GM23248 (cell line): ENCODE measurements at regions not wholly inside any gene's neighbourhood (a gene's known extent, or its start where the extent isn't known, plus 50 kb on each side); places are given as distances from the start of the nearest gene placed in this dataset.

Experiments
- DNase-seq: peaks from one replicate; pipeline ENCODE4 v3.0.0-alpha.2; 2015
- H2AFZ ChIP-seq: fragments of 200-600 bp; sonication (generic); 2 replicates; pipeline ENCODE4 v1.6.1; 2016; ENCODE audit warnings: antibody characterized with exemption
- H3F3A ChIP-seq: fragments of 200-600 bp; sonication (generic); 2 replicates; pipeline ENCODE4 v1.6.1; 2016; ENCODE audit warnings: mild to moderate bottlenecking, antibody characterized with exemption, mixed run types; ENCODE audit not compliant: insufficient read depth
- H3K27ac ChIP-seq: fragments of 200-600 bp; sonication (generic); 2 replicates; pipeline ENCODE4 v1.5.1; 2016; ENCODE audit warnings: mild to moderate bottlenecking
- H3K27me3 ChIP-seq: fragments of 200-600 bp; sonication (generic); replicated peaks from 2 replicates; pipeline ENCODE4 v1.6.1; 2016; ENCODE audit warnings: mild to moderate bottlenecking; ENCODE audit not compliant: insufficient read depth
- H3K36me3 ChIP-seq: fragments of 200-600 bp; sonication (generic); 2 replicates; pipeline ENCODE4 v1.6.1; 2016; ENCODE audit warnings: low read depth, mild to moderate bottlenecking
- H3K4me1 ChIP-seq: fragments of 200-600 bp; sonication (generic); 2 replicates; pipeline ENCODE4 v1.6.1; 2016; ENCODE audit warnings: mild to moderate bottlenecking; ENCODE audit not compliant: insufficient read depth
- H3K4me2 ChIP-seq: fragments of 200-600 bp; sonication (generic); one replicate; pipeline ENCODE4 v1.6.1; 2016; ENCODE audit warnings: mild to moderate bottlenecking; ENCODE audit not compliant: unreplicated experiment
- H3K4me3 ChIP-seq: fragments of 200-600 bp; sonication (generic); 2 replicates; pipeline ENCODE4 v1.5.1; 2016; ENCODE audit warnings: mild to moderate bottlenecking
- H3K79me2 ChIP-seq: fragments of 200-600 bp; sonication (generic); 2 replicates; pipeline ENCODE4 v1.6.1; 2016; ENCODE audit warnings: mild to moderate bottlenecking; ENCODE audit not compliant: insufficient read depth
- H3K9ac ChIP-seq: fragments of 200-600 bp; sonication (generic); 2 replicates; pipeline ENCODE4 v1.6.1; 2016; ENCODE audit warnings: mild to moderate bottlenecking
- H3K9me2 ChIP-seq: fragments of 200-600 bp; sonication (generic); 2 replicates; pipeline ENCODE4 v1.6.1; 2016; ENCODE audit warnings: mixed run types, mild to moderate bottlenecking, moderate library complexity; ENCODE audit not compliant: insufficient read depth
- H3K9me3 ChIP-seq: fragments of 200-600 bp; sonication (generic); one replicate; pipeline ENCODE4 v1.6.1; 2017; ENCODE audit warnings: low read depth
- H4K20me1 ChIP-seq: fragments of 200-600 bp; sonication (generic); 2 replicates; pipeline ENCODE4 v1.6.0; 2016; ENCODE audit not compliant: insufficient read depth
- EZH2 ChIP-seq: fragments of 200-600 bp; sonication (generic); IDR thresholded peaks from 2 replicates; pipeline ENCODE4 v1.6.1; 2018; ENCODE audit warnings: antibody characterized with exemption, mild to moderate bottlenecking; ENCODE audit not compliant: insufficient read depth, poor library complexity, severe bottlenecking
- EZH2phosphoT487 ChIP-seq: fragments of 200-600 bp; sonication (generic); IDR thresholded peaks from 2 replicates; pipeline ENCODE4 v1.6.1; 2018; ENCODE audit warnings: antibody characterized with exemption, moderate library complexity, mild to moderate bottlenecking, low read depth; ENCODE audit not compliant: insufficient read depth
- WGBS, 2 experiments: methylation state at CpG; one replicate each; pipeline ENCODE4 v1.1.6; 2015 to 2017; ENCODE audit warnings: low lambda C conversion rate in 2 of 2, low coverage in 1 of 2; ENCODE audit errors: missing lambda C conversion rate in 2 of 2; 5-methylcytosine and 5-hydroxymethylcytosine counted together
- in situ Hi-C: fragments of 300-500 bp; cut with MboI; formaldehyde crosslinking; loops from 2 replicates; pipeline ENCODE4 v1.15.0; 2020

GRCh38 chr14:104440297-104440956 lies 139.1 kb upstream of the C14orf180 start:
- no peaks in the 10 kb centered on the region for H4K20me1 ChIP-seq
- 33 to 41% methylated on average over 14 of the region's 14 CpGs for WGBS, 2 experiments
- H3K4me2 ChIP-seq = no peak overlapping the region

GRCh38 chr14:104441275-104442106 lies 138.1 kb upstream of the C14orf180 start:
- H3K27me3 ChIP-seq = no peaks in the 10 kb centered on the region
- no peaks in the 10 kb centered on the region for H3K36me3 ChIP-seq
- H4K20me1 ChIP-seq = no peaks in the 10 kb centered on the region
- H3K4me3 ChIP-seq = no peak overlapping the region
- H3K4me1 ChIP-seq = no peaks in the 10 kb centered on the region
- H3K4me2 ChIP-seq = no peak overlapping the region
- 42 to 46% methylated on average over 21 of the region's 21 CpGs for WGBS, 2 experiments
- H3K79me2 ChIP-seq = no peaks in the 10 kb centered on the region
- no peaks in the 10 kb centered on the region for H3K9me3 ChIP-seq
- no peak for DNase-seq
- no peak overlapping the region for H3K9ac ChIP-seq
- H2AFZ ChIP-seq = no peak overlapping the region
- no peaks in the 10 kb centered on the region for H3K9me2 ChIP-seq
- H3K27ac ChIP-seq = no peak overlapping the region
- H3F3A ChIP-seq = no peaks in the 10 kb centered on the region
- no peak for TF ChIP-seq EZH2
- TF ChIP-seq EZH2phosphoT487 = no peak
- in situ Hi-C loops = no loop called here

More at GRCh38 chr14:104440297-104440956, 139.1 kb upstream of the C14orf180 start:
- Histone ChIP-seq H3F3A (no peaks in the 10 kb centered on the region), H3K27ac (no peak overlapping the region), H3K9me2 (no peaks in the 10 kb centered on the region), H2AFZ (no peak overlapping the region), H3K79me2 (no peaks in the 10 kb centered on the region), H3K4me3 (no peak overlapping the region), H3K9ac (no peak overlapping the region), H3K9me3 (no peaks in the 10 kb centered on the region), H3K36me3 (no peaks in the 10 kb centered on the region), H3K4me1 (no peaks in the 10 kb centered on the region), H3K27me3 (no peaks in the 10 kb centered on the region)
- no peak for DNase-seq
- in situ Hi-C loops = no loop called here
- TF ChIP-seq EZH2 (no peak), EZH2phosphoT487 (no peak)

DNA sequence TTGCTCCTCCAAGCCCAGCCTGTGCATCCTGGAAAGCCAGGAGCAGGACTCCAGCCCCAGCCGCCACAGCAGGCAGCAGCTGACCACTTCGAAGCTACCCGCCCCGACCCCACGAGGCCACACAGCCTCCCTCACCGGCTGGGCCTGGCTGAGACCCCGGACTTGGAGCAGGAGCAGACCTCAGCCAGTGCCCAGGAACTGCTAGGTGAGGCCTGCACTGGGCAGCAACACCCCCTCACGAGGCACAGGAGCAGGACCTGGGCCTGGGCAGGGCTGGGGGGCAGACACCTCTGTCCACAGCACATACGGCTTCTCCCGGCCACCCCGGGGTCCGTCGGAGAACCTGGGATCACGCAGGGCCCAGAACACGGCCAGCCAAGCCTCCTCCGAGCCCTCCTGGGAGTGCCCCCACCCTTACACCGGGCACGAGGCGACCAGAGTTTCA lies 137.4 kb upstream of the C14orf180 start:
- H2AFZ ChIP-seq = no peak overlapping the region
- no peak overlapping the region for H3K4me2 ChIP-seq
- no peaks in the 10 kb centered on the region for H3K9me2 ChIP-seq
- no peak overlapping the region for H3K4me3 ChIP-seq
- no peak for DNase-seq
- H4K20me1 ChIP-seq = no peaks in the 10 kb centered on the region
- no peak overlapping the region for H3K27ac ChIP-seq
- H3K36me3 ChIP-seq = no peaks in the 10 kb centered on the region
- no peak overlapping the region for H3K9ac ChIP-seq
- 27 to 28% methylated on average over 17 to 19 of the region's 19 CpGs for WGBS, 2 experiments
- H3K9me3 ChIP-seq = no peaks in the 10 kb centered on the region
- no peaks in the 10 kb centered on the region for H3K27me3 ChIP-seq
- H3F3A ChIP-seq = no peaks in the 10 kb centered on the region
- no peaks in the 10 kb centered on the region for H3K4me1 ChIP-seq
- no peaks in the 10 kb centered on the region for H3K79me2 ChIP-seq
- in situ Hi-C loops = no loop called here
- TF ChIP-seq EZH2phosphoT487 (no peak), EZH2 (no peak)

DNA sequence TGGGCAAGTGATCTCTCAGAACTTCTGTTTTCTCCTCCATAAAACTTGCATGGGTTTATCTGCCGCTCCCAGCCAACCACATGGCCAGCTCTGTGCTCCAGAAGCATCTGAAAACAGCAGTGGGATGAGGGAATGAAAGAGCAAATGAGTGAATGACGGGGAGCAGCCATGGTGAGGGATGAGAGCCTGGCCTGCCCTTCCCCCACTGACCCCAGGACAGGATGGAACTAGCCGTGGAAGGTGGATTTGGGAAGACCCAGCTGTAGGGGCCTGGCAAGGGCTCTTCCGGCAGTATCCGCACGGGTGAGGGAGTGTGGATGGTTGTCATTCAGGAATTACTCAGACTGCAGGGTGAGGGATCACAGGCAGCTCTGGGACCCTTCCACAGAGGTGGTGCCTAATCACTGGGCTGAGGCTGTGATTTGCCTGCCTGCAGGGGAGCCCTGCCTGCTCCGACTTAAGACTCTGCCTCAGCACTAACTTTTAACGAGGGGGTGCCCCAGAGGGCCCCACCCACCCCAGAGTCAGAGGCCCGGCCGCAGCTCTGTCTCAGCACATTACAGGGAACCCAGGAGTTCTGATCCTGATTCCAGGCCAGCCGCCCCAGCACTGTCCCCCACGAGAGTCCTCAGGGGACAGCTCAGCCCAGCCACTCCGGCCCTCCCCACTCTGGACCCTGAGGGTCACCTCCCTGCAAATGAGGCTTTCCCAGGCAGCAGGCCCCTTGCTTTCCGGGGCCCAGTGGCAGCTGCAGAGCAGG lies 136.8 kb upstream of the C14orf180 start:
- no peak overlapping the region for H3K9ac ChIP-seq
- TF ChIP-seq EZH2 (no peak), EZH2phosphoT487 (no peak)
- no peaks in the 10 kb centered on the region for H3F3A ChIP-seq
- no peaks in the 10 kb centered on the region for H3K9me3 ChIP-seq
- H3K4me3 ChIP-seq = no peak overlapping the region
- no peak overlapping the region for H3K4me2 ChIP-seq
- no peaks in the 10 kb centered on the region for H3K36me3 ChIP-seq
- no peak overlapping the region for H3K27ac ChIP-seq
- H3K79me2 ChIP-seq = no peaks in the 10 kb centered on the region
- no peaks in the 10 kb centered on the region for H4K20me1 ChIP-seq
- in situ Hi-C loops = no loop called here
- no peaks in the 10 kb centered on the region for H3K4me1 ChIP-seq
- H2AFZ ChIP-seq = no peak overlapping the region
- no peak for DNase-seq
- no peaks in the 10 kb centered on the region for H3K9me2 ChIP-seq
- 22 to 25% methylated on average over 12 to 14 of the region's 14 CpGs for WGBS, 2 experiments
- no peaks in the 10 kb centered on the region for H3K27me3 ChIP-seq
